Neural progenitor cell (in vitro differentiated cells): ENCODE measurements at regions not wholly inside any gene's neighbourhood (a gene's known extent, or its start where the extent isn't known, plus 50 kb on each side); places are given as distances from the start of the nearest gene placed in this dataset.

Source experiments
- CTCF ChIP-seq: fragments of 200-600 bp; sonication (generic); IDR thresholded peaks from 2 replicates; pipeline ENCODE4 v1.5.1; 2017; ENCODE audit warnings: antibody characterized with exemption, mild to moderate bottlenecking
- EZH2 ChIP-seq: fragments of 200-600 bp; sonication (generic); IDR thresholded peaks from 2 replicates; pipeline ENCODE4 v1.6.1; 2017; ENCODE audit warnings: antibody characterized with exemption, mild to moderate bottlenecking, moderate library complexity

GRCh38 chr9:84145031-84145430, 164.4 kb downstream of the RMI1 start:
- no peak for TF ChIP-seq CTCF
- no peak for TF ChIP-seq EZH2
